ENCODE measurements at regions not wholly inside any gene's neighbourhood (a gene's known extent, or its start where the extent isn't known, plus 50 kb on each side); places are given as distances from the start of the nearest gene placed in this dataset.

DNA sequence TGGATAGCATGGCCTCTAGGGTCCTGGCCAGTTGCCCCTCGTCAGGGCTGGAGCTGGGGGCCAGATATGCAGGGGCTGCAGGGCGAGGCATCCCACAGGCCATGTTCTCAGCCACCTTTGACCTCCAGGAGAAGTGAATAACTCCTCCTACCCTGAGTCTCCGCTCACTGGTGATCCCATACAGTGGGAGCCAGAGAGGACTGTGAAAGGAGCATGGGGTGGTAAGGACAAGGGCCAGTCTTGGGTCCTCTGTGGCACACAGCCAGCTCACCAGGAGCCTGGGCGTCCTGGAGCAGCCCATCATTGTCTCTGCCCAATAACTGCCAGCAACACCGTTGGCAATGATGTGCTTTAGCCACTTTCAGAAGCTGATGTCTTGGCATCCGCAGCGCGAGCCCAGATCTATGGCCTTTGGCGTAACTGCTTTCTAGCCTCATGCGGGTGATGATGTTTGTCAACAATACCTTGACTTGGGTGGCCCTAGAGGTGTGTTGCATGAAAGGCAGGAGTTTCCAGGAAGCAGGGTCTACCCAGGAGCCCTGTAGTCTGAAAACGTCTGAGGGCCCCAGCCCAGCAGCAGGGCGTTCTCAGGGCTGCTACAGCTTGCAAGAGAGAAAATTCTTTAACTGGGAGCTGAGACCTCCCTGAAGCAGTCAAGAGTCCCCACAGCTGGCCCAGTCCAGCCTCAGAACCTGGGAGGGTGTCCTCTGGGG is 61.1 kb upstream of the IQSEC1 start:
- DNase-seq: no peak

DNA sequence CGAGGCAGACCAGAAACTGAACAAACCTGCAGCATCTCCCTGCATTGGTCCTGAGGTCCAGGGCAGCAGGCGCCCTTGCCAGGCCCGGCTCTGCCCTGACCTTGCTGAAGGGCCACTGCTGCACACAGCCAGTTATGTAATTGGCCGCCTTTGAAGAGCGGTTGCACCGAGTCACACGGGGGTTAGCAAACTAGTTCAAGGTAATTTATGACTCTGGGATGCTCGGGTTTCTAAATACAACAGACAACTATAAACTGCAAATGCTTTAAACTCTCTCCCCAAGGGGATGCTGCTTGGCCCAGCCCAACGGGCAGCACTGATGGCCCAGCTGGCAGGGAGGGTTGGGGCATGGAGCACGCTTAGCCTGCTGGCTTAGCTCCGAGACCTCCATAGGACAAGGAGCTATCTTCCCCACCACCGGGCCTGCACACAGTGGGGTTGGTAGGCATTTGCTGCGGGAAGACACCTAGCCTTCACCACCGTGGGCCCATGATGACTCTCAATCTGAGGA is 60.3 kb upstream of the IQSEC1 start:
- no peak for DNase-seq

DNA sequence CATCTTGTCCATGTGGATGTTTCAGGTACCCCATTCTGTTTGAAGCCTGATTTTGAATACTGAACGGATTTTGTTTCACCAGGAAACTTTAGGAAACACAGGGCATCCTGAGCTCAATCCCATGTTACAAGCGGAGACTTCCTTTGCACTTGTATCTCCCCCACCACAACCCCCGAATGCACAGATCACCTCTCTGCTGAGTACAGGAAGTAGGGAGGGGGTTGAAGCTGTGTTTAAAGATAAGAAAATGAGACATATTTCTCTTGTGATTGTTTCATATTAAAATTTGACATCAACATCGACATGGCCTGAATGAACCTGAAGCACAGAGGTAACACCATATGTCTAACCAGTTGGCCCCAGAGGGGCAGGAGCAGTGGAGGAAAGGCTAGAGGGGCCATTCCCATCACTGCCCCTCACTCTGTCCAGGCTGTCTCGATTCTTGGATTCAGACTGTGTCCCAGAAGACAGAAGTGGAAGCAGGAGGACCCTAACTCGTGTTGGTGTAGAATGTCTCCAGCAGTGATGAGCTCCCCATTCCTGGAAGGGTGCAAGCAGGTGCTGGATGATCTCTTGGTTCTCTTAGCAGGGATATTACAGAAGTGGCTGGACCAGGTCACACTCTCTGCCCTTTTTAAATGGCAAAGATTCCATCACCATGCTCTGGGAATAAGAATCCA is 59.6 kb upstream of the IQSEC1 start:
- no peak for DNase-seq

DNA sequence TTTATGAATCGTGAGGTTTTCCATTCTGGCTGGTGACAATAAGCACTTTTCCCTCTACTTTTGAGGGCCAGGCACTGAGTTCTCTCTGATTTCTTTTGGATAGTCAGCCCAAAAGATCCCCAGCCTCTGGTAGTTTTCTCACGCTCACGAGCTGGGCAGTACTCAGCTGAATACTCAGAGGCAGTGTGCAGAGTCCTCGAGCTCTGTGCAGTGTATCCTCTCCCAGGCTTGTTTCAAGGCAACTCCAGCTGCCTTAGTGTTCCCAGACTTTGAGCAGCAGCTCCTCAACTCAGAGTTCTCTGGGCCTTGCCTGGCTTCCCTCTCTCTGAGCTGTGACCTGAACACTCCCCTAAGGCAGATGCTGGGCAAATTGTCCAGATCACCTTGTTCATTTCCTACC is 59.1 kb upstream of the IQSEC1 start:
- no peak for DNase-seq

DNA sequence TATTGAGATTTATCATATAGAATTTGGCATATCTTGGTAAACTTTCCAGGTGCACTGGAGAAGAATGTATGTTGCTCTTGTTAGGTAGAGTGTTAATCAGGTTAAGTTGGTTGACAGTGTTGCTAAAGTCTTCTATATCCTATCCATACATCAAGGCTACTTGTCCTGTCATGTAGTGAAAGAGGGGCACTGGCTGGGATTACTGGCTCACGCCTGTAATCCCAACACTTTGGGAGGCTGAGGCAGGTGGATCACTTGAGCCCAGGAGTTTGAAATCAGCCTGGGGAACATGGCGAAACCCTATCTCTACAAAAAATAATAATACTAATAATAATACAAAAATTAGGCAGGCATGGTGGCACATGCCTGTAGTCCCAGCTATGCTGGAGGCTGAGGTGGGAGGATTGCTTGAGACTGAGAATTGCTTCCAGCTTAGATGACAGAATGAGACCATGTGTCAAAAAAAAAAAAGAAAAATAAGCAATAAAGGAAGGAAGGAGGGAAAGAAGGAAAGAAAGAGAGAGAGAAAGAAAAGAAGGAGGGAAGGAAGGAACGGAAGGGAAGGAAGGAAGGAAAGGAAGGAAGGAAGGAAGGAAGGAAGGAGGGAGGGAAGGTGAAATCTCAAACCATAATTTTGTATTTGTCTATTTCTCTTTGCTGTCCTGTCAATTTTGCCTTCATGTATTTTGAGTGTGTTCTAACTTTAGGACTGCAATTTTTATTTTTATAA is 57.4 kb upstream of the IQSEC1 start:
- no peak for DNase-seq

DNA sequence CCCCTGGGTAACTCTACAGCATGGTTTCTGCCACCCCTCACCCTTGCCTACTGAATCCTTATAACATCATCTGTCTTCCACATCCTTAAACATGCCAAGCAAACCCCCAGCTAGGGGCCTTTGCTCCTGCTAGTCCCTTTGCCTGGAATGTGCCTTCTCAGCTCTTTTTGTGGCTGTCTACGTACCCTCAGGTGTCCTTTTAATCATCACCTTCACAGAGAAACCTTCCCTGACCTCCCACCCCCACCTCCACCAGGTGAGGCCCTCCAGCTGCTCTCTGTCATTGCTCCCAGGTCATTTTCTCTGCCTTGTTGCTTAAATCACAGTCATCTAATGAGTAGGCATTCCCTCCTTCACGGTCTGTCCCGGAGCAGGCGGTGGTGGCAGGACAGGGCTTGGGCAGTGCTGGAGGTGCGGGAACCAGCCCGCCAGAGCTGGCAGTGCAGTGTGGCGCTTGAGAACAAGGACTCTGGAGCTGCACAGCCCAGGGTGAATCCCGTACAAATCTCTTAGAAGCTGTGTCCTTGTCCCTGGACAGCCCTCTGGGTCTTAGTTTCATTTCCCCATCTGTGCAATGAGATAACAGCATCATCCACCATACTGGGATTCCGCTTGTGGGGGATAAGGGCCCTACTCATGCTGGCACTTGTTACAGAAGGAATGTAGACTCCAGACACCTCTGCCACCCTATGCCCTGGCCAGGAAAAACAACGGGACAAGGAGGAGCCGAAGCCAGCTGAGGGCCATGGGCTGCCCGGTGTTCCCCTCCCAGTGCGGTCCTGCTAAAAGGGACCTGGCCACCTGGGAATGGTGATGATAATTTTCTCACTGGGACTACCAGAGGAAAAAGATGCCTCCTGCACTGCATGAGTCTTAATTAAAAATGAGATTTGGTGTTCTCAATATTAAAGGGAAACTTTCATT is 52.1 kb upstream of the IQSEC1 start:
- no peak for DNase-seq

DNA sequence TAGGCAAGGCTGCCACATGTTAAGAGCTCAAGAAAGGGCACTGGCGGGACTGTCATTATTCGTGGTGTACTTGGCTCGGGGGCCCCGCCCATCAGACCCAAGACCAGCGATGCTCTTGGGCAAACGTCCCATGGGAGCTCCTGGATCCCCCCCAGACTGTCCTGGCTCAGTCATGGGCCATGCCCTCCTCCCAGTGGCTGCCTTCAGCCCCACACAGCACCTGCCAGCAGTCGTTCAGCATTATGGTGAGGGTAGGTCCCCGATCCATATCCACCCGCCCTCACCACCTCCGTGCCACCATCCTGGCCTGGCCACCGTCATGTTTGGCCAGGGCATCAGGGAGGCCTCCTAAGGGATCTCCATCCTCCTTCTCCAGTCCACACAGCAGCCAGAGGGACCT is 51.4 kb upstream of the IQSEC1 start:
- DNase-seq: no peak

DNA sequence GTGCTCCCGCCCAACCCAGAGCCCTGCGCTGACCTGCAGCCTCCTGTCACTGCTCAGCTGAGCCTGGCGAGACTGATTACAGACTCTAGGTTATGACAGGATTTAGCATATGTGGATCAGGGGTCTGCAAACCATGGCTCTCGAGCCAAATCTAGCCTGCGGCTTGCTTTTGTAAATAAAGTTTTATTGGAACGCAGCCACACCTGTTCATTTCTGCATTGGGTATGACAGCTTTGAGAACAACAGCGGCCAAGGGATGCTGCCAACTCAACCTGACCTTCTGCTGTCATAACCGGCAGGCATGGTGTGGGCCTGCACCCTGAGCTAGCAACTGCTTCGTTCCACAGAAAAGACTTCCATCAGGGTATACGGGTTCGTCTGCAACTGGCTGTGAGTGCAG is 50.5 kb upstream of the IQSEC1 start:
- DNase-seq: no peak

DNA sequence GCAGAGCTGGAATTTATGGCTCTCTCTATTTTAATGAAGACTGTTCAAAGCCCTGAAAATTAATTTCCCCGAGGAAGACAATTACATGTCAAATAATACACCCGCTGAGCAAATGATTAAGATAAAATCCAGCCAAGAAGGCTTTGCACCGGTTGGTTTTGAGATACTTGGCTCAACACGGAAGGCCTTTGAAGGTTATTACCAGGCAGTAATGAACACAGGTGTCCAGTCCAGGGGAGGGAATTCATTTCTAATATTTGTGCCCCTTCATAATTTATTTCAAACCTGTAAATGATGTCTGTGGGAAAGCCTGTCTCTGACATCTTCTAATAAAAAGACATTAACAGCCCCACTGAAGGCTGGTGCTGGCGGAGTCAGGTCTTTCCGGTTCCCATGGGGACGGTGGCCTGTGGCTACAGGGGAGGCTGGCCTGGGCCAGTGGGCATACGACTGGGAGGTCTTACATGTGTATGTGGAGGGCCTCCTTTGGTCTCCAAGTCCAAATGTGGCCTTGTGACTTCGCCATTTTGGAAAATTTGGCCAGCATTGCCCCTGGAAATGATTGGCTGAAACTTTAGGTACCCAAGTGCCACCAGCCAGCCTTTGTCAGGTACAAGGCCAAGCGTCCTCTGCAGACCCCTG is 49.9 kb upstream of the IQSEC1 start:
- no peak for DNase-seq

Data from hindlimb muscle (tissue), 1 donor.